ENCODE measurements at regions not wholly inside any gene's neighbourhood (a gene's known extent, or its start where the extent isn't known, plus 50 kb on each side); places are given as distances from the start of the nearest gene placed in this dataset.

DNA sequence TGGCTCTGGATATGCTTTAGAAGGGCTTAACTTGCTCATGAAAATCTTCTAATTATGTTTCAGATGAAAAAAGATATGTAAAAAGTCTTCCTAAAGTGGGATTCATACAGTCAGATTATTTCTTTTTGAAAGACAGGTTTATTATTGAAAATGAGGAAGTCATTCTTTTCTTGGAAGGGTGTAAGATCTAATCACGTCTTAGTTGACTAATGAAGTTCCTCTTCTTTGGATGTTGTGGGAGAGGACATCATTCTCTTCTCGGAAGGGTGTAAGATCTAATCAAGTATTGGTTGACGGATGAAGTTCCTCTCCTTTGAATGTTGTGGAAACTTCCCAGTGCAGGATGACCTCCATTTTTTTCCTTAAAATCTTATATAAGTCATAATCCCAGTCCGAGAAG is 74.9 kb downstream of the ALG10 start:
- Histone ChIP-seq H3K9me3 (ENCODE audit: control insufficient read depth in 2 of 3, insufficient read depth in 1 of 3, low read length in 3 of 3) (no peaks in the 10 kb centered on the region), H3K27ac (ENCODE audit: low read depth in 2 of 2, low read length in 2 of 2) (no peak overlapping the region), H3K27me3 (ENCODE audit: control insufficient read depth, insufficient read depth, low read length) (no peaks in the 10 kb centered on the region), H3K9ac (ENCODE audit: low read length in 3 of 3) (no peak overlapping the region), H3K4me1 (ENCODE audit: control insufficient read depth in 2 of 3, insufficient read depth in 2 of 3, low read depth in 1 of 3, low read length in 3 of 3) (no peaks in the 10 kb centered on the region), H3K36me3 (ENCODE audit: control insufficient read depth in 2 of 3, insufficient read depth in 3 of 3, low read length in 3 of 3) (no peaks in the 10 kb centered on the region), H3K4me3 (ENCODE audit: low read length in 3 of 3) (no peak overlapping the region)
- no peak for FAIRE-seq
- intact Hi-C loops (cut with DNase I) = no loop called here
- no peak for DNase-seq
- no peak for TF ChIP-seq CTCF (IDR thresholded peaks at IDR 0.05; ENCODE audit: borderline replicate concordance, extremely low read depth, insufficient read depth)

DNA sequence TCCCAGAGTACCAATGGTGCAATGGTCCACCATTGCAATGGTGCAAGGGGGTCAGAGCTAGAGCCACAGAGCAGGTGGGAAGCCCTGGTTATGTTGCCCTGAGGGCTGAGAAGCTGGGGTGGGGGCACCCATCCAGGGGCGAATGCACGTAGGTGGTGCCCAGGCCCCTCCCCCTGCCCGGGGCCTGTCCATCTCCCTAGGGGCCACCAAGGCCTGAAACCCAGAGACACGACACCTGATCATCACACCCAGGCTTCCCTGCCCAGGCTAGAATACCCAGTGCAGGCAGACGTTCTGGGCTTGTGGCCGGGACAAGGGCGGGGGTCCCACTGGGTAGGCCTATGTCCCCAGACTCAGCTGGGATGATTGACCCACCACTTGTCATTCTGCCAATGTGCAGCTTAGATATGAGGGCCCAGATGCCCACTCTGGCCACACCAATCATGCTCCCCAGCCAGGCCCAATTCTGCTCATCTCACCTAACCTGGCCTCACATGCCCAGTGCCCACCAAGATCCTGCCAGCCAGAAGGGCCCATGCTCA is 83.2 kb downstream of the ALG10 start:
- H3K36me3 ChIP-seq (ENCODE audit: control insufficient read depth in 2 of 3, insufficient read depth in 3 of 3, low read length in 3 of 3) = no peaks in the 10 kb centered on the region
- H3K9ac ChIP-seq (ENCODE audit: low read length in 3 of 3) = no peak overlapping the region

DNA sequence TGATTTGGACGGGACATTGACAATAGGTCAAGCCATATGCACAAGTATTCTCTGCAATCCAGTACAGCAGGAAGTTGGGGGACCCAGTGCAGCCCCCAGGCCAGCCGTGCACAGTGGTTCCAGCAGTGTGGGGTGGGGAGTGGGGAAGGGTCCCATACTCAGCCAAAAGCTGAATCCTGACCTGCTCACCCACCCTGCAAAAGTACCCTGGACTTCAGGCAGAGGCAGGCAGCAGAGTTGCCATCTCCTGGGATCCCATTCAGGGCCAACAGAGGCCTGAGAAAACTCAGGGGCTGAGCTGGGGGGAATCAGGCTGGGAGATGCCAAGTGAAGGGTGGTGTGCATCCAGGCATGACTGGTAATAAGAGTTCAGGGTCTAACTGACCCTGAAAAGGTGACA is 83.9 kb downstream of the ALG10 start:
- intact Hi-C loops (cut with DNase I) = no loop called here

More for the DNA sequence above, 83.2 kb downstream of the ALG10 start:
- no peaks in the 10 kb centered on the region for H3K9me3 ChIP-seq (ENCODE audit: control insufficient read depth in 2 of 3, insufficient read depth in 1 of 3, low read length in 3 of 3)
- no peak for FAIRE-seq
- DNase-seq = peak in 1 of 5 donors; percentile 66
- H3K27ac ChIP-seq (ENCODE audit: low read depth in 2 of 2, low read length in 2 of 2) = no peak overlapping the region
- H3K4me3 ChIP-seq (ENCODE audit: low read length in 3 of 3) = no peak overlapping the region
- H3K27me3 ChIP-seq (ENCODE audit: control insufficient read depth, insufficient read depth, low read length) = no peaks in the 10 kb centered on the region
- intact Hi-C loops (cut with DNase I) = no loop called here
- no peak for TF ChIP-seq CTCF (IDR thresholded peaks at IDR 0.05; ENCODE audit: borderline replicate concordance, extremely low read depth, insufficient read depth)
- no peaks in the 10 kb centered on the region for H3K4me1 ChIP-seq (ENCODE audit: control insufficient read depth in 2 of 3, insufficient read depth in 2 of 3, low read depth in 1 of 3, low read length in 3 of 3)

More for the DNA sequence above, 83.9 kb downstream of the ALG10 start:
- Histone ChIP-seq H3K4me3 (ENCODE audit: low read length in 3 of 3) (no peak overlapping the region), H3K27ac (ENCODE audit: low read depth in 2 of 2, low read length in 2 of 2) (no peak overlapping the region), H3K9me3 (ENCODE audit: control insufficient read depth in 2 of 3, insufficient read depth in 1 of 3, low read length in 3 of 3) (no peaks in the 10 kb centered on the region), H3K36me3 (ENCODE audit: control insufficient read depth in 2 of 3, insufficient read depth in 3 of 3, low read length in 3 of 3) (no peaks in the 10 kb centered on the region), H3K4me1 (ENCODE audit: control insufficient read depth in 2 of 3, insufficient read depth in 2 of 3, low read depth in 1 of 3, low read length in 3 of 3) (no peaks in the 10 kb centered on the region), H3K9ac (ENCODE audit: low read length in 3 of 3) (no peak overlapping the region), H3K27me3 (ENCODE audit: control insufficient read depth, insufficient read depth, low read length) (no peaks in the 10 kb centered on the region)
- FAIRE-seq (no peak), DNase-seq (peak in 1 of 5 donors; percentile 47)
- TF ChIP-seq CTCF (IDR thresholded peaks at IDR 0.05; ENCODE audit: borderline replicate concordance, extremely low read depth, insufficient read depth) = no peak
